HepG2 (cell line): ENCODE measurements at regions not wholly inside any gene's neighbourhood (a gene's known extent, or its start where the extent isn't known, plus 50 kb on each side); places are given as distances from the start of the nearest gene placed in this dataset.

Source experiments
- CTCF ChIP-seq: sonication (generic); formaldehyde crosslinking; IDR thresholded peaks from 2 replicates; pipeline ENCODE4 v1.5.0; 2020; ENCODE audit warnings: mild to moderate bottlenecking, missing genetic modification reagents, moderate library complexity
- REPIN1 ChIP-seq: sonication (generic); formaldehyde crosslinking; IDR thresholded peaks from 2 replicates; pipeline ENCODE4 v1.8.0; 2022; ENCODE audit warnings: missing genetic modification reagents, low read depth, mild to moderate bottlenecking, borderline replicate concordance
- TAF1 ChIP-seq: sonication (generic); formaldehyde crosslinking; IDR thresholded peaks from 2 replicates; pipeline ENCODE4 v1.4.0; 2020; ENCODE audit warnings: missing genetic modification reagents

- TF ChIP-seq REPIN1 (CRISPR knock-in tag) (no peak), CTCF (no peak), TAF1 (CRISPR knock-in tag) (no peak)
Observed at GRCh38 chr4:8683462-8683861, 90.9 kb downstream of the CPZ start.
